NCI-H2081 (cell line): ENCODE measurements at regions not wholly inside any gene's neighbourhood (a gene's known extent, or its start where the extent isn't known, plus 50 kb on each side); places are given as distances from the start of the nearest gene placed in this dataset.

Source experiments
- DNase-seq, 2 experiments: peaks; one replicate each; lab custom pipeline; 2025; lab: John Stamatoyannopoulos, UW

DNA sequence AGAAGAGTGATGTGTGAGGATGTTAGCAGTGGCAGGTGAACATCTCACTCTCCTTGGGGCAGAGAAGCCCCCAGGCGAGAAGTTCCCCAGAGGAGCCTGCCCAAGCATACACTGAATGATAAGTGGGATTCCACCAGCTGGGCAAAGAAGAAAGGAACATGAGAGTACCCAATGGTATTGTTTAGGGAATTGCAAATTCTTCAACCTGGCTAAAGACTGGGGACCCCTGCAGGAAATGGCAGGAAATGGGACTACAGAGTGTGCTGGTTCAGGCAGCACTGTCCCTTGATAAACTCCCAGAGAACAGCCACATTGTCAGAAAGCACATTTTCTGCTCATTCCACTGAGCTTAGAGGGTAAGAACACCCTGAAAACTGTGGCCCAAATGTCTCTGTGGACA is 121.3 kb downstream of the RPS29 start:
- DNase-seq, result no peak

DNA sequence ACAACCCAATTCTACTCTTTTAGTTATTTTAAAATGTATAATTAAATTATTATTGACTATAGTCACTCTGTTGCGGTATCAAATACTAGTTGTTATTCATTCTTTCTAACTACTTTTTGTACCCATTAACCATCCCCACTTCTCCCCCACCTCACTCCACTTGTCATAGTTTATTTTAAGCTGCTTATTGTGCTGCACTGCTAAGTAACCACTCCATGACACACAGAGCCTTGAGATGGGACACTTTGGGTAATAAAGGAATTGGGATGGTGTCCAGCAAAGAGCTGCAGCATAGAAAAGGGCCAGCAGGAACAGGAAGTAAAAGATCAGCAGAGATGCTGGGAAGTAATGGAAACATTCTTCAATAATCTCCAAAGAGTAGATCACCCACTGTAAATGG is 123.0 kb downstream of the RPS29 start:
- no peak for DNase-seq

DNA sequence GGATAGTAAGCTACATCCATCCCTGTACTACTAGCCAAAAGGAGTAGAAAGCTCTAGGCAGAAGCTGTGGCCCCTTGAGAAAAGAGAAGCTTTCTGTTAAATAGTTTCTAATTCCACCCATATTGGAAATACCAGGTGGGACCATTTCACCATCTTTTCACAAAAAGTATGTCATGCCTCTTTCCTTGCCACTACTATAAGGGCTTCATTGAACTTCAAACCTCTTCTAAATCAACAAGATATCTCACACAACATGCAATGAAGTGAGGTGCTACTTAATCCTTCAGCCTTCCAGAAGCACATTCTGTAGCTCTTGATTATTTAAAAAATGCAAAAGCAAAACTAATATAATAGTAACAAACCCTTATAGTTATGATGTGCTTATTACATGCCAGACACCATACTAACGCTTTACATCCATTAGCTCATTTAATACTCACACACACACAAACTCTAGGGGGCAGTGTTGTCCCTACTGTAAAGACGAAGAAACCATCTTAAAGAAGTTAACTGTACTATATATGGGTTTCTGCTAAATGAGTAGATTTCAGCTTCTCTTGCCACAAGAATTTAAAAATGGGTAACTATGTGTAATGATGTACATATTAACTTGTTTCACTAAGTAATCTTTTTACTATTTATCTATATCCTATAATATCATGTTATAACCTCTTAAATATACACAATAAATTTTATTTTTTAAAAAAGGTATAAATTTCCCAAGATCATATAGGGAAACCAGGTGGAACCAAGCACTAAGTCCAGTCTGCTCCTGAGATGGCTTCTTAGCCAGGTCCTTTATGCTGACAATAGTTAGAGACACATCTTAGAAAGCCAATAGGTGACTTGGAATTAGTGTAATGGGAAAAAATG is 124.4 kb downstream of the RPS29 start:
- peak; percentile 57 to 59 for DNase-seq

DNA sequence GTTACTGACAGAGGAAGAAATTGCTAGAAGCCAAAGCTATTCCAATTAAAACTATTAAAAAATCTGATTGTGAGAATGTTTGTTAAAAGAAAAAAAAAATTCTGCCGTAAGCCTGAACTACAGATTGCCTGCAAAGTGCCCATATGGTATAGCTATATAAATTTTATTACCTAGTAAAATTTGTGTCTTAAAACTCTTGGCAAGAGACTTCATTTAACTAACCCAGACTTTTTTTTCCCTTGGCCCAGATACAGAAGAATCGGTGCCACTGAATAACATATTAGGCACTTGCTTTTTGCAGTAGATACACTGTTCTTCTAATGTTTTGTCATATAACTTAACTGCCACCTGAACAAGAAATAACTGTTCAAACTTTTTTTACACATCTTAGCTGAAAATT is 125.5 kb downstream of the RPS29 start:
- DNase-seq, result no peak

DNA sequence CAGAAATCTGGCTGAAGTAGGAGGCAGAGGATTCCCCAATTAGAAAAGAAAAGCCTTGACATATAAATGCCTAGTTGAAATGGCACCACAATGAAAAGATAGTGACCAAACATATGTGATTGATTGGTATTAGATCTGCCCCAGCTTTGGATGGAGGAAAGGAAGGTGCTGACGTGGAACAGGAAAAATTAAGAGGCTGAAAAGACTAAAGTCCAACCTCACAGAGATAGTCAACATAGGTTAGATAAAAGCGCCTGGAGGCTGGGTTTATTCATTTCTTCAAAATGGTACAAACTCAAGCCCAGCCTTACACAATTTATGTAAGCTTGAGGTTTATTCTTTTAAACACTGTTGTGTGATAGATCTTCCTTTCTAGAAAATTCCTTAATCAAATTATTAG is 129.6 kb downstream of the RPS29 start:
- DNase-seq, result no peak

DNA sequence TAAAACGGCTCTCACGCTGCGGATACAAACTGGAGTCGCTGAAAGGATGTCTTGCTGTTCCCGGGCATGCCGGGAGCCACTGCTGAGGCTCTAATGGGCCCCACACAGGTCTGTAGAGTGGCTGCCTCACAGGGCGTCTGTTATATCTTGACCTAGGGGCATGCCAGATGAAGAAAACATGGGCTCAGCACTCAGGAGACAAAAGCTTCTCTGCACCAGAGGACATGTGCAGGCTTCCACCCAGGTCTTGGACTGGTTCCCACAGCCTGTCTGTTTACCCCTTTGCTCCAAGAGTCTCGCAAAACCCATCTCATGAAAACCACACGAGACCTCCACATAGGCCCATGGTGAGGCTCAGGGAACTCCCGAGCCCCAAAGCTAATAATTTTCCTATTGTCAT is 134.2 kb downstream of the RPS29 start:
- DNase-seq, result no peak

DNA sequence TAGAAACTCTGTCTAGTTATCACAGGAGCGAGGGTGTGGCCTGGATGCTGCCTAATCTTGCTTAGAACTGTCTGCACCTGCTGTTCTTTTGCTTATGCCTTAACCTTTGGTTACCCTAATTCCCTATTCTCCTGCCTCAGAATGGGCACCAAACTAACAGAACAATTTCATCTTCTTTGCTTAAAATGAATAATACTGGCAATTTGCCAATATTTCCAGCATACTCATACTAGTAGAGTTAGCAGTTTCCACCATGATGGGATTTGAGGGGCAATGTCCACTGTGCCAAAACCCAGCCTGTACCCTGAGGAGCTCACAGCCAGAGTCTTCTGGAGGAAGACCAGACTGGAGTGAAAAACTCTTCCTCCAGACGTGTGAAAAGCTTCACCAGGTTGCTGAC is 136.4 kb downstream of the RPS29 start:
- DNase-seq, result no peak

DNA sequence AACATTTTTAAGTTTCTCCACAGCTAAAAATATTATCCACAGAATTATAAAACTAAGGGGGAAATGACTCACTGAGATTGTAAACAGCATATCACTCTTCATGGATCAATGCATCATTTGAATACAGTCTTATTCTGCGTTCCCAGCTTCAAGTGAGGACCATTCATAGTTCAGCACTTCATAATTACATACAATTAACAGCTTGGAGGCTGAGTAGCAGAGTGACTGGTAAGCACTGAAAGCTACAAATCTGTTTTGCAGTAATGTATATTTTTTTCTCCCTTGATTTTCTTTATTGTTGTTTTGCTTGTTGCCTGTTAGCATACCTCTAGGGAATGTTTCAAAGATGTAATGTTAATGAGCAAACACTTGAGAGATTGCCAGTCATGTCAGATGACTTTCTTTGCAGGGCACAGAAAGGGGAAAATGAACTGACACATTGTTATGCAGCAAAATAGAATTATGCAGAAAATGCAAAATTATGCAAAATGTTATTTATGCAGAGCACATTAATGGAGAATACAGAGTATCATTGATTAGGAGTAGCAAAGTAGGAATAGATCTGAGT is 138.6 kb downstream of the RPS29 start:
- peak in 1 of 2 experiments; percentile 10 for DNase-seq

DNA sequence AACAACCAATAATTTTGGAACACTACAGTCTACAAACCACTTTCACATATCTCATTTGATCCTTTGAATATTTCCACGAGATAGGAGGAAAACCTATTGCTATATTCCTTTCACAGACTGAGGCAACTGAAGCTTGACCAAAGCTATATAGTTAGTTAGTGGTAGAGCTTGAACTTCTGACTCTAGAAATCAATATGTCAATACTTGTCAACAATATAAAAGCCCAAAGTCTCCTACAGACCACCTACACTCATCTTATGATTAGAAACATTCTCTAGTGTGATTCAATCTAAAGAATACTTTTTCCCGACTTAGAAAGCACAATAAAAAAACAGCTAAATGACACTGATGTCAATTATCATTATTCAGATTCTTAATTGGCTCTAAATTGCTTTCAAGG is 139.4 kb downstream of the RPS29 start:
- no peak for DNase-seq

DNA sequence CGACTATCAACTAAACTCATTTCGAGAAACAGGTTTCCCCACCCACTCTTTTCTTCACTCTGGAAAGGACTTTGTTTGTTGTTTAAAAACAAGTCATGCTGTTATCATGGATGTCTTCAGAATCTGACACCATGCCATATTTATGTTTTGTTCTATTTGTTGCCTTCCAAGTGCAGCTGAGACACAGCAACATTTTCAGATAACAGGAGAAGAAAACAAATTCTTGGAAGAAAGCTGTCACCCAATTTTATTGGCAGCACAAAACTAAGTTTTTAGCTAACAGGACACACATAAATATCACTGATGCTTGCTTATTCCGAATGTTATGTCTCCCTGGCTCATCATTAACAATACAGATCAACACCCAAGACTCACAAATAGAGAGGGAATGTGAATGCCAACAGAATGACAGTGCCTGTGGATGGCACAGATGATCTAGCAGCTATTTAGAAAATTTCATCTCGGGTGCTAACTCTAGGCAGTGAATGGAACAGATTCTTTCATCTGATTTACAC is 147.9 kb downstream of the RPS29 start:
- no peak for DNase-seq

DNA sequence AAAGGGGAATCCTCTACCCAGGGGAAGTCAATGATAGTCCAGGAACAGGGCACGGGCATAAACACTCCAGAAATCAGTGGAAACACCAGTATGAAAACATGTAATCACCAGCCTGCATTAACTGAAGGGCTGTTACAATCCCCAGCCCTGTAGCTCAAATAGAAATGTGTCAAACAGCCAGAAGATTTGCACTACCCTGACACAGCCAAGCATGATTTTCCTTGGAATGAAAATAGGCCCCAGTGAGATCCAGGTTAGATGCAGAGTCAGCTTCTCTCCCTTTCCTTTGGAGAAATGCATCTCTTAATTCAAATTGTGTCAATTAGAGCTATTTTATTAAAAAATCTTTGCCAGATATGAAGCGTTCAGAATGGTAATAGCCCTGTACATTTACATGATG is 158.1 kb downstream of the RPS29 start:
- DNase-seq, result no peak

DNA sequence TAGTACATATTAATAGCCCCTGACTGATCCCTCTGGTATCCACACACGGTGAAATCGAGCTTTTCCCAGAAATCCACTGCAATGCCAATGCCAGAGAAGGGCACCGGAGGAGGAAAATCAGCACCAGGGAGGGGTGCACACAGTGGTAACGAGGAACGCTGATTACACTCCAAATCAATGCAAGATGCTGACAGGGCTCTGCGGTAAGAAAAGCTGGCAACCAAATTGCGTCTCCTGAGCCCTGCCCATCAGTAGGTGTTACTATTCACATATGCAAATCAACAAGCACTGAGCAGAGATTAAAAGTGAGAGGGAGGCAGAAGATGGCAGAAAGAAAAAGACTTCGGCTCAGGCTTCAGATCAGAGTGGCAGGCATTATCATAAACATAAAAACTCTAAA is 159.1 kb downstream of the RPS29 start:
- DNase-seq, result no peak

DNA sequence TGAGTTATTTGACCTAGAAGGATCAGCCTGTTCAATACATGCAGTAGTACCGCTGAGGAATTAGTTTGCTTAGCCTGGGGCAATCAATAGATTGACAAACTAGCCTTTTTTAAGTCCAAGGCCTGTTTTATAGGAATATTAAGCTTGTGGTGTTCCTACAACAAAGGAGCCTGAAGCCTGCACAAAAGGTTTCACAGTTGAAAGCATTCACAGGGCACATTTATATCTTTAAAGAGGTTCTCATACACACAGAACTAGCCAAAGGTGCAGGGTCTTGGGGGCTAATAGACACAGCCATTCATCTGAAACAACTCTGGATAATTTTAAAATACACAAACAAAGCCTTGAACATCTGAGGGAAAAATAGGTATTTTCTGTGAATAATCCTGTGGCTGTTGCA is 160.3 kb downstream of the RPS29 start:
- DNase-seq, result no peak

DNA sequence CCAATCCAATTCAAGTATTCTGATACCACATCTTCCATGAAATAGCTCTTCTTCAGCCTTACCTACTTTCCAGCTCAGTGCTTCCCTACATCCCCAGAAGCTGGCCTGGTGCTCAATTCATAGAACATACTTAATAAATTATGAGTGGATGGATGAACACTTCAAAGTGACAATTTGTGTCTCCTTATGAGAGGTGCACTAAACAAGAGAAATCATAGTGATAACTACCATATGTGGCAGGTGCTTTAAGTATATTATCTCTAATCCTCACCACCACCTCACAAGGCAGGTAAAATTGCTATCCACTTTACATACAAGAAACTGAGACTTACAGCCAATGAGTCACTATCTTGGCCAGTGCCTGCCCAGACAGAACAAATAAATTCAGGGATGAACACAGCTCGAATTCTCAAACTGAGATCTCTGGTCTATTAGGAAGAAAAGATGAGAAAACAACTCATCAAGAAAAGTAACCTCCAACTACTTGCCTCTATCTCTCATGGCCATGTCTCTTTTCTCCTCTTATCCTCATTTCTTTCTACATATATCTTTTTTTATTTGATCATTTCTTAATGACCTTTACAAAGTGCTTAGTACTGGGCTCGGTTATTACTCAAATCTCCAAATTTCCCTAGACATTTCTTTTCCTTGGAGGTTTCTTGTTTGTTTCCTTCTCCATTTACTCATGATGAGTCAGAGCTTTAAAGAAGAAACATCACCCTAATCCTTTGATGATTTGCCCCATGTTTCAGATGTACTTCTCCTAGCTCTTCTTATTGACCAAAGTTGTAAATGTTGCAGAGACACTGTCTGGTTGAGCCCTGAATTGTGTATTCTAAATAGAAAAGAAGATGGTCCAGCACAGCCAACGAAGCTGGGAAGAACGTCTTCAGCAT is 161.5 kb downstream of the RPS29 start:
- no peak for DNase-seq

DNA sequence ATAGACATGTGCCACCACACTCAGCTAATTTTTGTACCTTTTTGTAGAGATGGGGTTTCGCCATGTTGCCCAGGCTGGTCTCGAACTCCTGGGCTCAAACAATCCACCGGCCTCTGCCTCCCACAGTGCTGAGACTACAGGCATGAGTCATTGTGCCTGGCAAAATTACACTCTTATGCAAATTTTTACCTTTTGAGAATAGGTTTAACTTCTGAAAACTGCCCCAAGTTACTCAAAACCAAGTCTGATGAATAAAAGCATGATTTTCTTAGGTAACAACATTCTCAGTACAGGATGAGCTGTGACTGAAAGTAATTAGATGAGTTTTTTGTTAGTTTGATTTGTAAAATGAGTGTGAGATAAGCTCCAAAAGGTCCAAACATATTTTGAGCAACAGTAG is 166.0 kb downstream of the RPS29 start:
- no peak for DNase-seq

DNA sequence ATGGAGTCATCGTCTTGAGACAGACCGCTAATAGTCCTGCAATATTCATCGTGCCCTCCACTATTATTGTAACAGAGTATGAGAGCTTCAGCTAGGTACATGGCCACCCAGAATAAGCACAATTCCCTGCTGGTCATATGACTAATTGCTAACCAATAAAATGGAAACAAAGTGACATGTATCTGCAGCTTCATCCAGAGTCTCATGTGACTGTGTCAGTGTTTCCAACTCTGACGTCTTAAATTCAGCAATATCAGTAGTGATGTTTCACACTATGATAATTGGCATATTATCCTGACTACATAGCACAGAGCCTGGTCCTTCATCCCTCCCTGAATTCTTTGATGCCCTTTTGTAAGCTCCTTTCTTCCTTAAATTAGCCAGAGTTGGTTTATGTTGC is 167.4 kb downstream of the RPS29 start:
- no peak for DNase-seq

DNA sequence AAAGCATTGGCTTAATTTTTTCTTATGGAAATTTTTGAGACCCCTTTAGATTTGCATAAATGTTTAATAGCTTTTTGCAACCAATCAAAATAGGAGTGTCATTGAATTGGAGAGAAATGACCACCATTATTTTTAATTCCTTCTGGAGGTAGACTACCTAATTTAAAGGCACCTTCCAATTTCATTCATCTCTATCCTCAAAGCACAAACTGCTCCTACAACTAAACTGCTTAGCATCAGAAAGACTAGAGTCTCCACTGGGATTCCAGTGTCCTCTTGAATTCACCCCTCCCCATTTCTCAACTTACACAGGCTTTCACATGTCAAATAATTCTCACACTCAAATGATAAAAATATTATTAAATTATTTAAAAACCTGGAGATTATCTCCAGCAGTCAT is 168.4 kb downstream of the RPS29 start:
- no peak for DNase-seq

DNA sequence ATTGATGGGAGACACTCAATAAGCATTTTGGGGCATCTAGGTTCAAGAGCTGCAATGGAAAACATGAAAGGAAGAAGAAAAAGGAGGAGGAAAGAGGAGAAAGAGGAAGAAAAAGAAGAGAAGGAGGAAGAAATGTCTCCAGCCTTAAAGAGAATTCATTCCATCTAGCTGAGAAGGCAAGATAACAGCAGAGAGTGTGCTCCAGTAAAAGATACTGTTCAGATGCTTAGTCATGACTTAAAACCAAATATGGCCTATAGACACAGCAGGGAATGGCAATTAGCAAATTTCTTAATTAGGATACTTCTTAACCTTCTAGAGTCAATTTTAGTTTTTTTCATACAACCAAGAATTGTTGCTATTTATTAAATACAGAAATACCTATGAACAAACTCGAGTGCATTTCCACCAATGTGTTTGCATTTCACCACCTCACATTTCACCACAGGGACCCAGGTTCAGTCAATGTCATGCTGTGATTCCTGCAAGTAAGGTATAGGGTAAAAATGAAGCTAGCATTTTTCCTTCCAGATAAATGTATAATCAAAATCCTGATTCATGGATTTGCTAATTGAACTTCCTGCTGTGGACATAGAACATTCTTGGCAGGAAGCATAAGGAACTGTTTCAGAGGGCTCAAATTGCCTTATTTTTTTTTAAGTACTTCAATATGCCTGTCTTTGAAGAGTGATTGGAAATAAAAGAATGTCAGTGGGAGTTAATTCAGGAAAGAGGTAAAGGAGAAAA is 177.8 kb downstream of the RPS29 start:
- DNase-seq, result peak; percentile 16 to 32

DNA sequence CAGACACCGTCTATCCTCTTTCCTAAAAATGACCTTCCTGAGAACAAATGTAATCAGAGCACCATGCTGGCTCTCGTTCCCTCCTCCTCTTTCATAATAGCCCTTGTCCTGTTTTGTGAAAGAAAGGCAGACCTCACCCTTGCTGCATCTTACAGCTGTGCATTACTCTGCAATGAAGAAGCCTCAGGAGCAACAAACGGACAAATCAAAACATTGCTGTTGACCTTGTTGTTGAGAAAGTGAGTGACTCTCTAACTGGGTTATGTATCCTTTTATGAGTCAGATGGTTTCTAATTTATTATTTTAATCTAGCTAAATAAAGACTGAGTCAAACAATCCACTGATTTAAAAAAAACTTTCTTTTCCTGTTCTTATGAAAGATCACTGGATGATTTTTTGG is 180.9 kb downstream of the RPS29 start:
- no peak for DNase-seq

DNA sequence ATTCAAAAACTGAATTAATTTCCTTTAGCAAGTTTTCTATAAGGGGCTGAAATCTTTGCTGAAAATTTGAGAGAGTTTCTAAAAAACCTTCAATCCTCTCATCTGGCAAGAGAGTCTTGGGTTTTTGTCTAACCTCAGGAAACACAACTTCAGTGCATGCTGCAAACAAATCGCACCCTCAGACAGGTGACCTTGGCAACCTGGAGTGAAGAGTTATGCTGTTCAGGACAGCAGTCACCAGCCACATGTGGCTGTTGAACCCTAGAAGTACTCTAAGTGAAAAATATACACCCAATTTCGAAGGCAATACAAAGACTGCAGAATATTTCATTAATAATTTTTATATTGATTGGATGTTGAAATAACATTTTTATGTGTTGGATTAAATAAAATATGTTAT is 184.8 kb downstream of the RPS29 start:
- DNase-seq, result no peak

DNA sequence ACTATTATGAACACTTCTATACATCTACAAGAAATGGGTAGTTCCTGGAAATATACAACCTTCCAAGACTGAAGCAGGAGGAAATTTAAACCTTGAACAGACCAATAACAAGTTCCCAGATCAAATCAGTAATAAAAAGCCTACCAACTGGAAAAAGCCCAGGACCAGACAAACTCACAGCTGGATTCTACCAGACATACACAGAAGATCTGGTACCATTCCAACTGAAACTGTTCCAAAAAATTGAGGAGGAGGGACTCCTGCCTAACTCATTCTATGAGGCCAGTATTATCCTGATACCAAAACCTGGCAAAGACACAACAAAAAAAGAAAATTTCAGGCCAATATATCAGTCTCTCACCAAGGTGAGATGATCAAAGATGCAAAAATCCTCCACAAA is 189.4 kb downstream of the RPS29 start:
- DNase-seq, result no peak

DNA sequence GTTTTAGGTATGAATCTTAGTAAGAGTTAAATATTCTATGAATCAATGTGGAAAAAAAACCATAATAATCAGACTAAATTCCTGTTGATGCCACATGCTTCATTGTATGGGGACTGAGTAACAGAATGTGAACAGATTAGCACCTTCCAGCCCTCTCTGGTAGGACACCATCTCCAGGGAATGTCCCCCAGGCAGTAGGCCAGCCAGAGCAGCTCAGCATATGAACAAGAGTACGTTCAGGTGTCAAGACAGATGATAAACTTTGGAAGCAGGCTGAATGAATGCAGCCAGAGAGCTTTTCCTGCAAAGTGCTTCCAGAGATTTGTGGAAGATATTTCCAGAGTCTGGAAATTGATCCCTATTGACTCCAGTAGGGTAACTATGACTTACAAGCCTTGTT is 204.4 kb downstream of the RPS29 start:
- DNase-seq, result no peak
